Fibroblast of mammary gland (primary cell): ENCODE measurements at regions not wholly inside any gene's neighbourhood (a gene's known extent, or its start where the extent isn't known, plus 50 kb on each side); places are given as distances from the start of the nearest gene placed in this dataset.

Experiments
- DNase-seq: peaks from one replicate; pipeline ENCODE4 v3.0.0-alpha.2; 2010; ENCODE audit warnings: low read depth
- H3K4me3 ChIP-seq: 2 replicates; pipeline ENCODE4 v1.5.1; 2011; ENCODE audit warnings: low read depth, mild to moderate bottlenecking, low read length, moderate library complexity; ENCODE audit not compliant: control insufficient read depth
- CTCF ChIP-seq: conservative IDR thresholded peaks from 2 replicates; pipeline ENCODE4 v1.5.1; 2011; ENCODE audit warnings: low read depth, low read length, inconsistent platforms; ENCODE audit not compliant: control insufficient read depth, insufficient read depth

GRCh38 chr2:213232649-213233437 is 51.4 kb upstream of the SPAG16 start:
- DNase-seq: no peak
- H3K4me3 ChIP-seq: no peak overlapping the region
- TF ChIP-seq CTCF: no peak

GRCh38 chr2:213233438-213234330 is 50.6 kb upstream of the SPAG16 start:
- no peak for DNase-seq
- TF ChIP-seq CTCF: no peak
- no peak overlapping the region for H3K4me3 ChIP-seq
